ENCODE measurements at regions not wholly inside any gene's neighbourhood (a gene's known extent, or its start where the extent isn't known, plus 50 kb on each side); places are given as distances from the start of the nearest gene placed in this dataset.
"Not testable (repeated sequence)": the region's sequence is repeated elsewhere in the genome, so short reads cannot be mapped to it uniquely, and the experiment has no call there.

DNA sequence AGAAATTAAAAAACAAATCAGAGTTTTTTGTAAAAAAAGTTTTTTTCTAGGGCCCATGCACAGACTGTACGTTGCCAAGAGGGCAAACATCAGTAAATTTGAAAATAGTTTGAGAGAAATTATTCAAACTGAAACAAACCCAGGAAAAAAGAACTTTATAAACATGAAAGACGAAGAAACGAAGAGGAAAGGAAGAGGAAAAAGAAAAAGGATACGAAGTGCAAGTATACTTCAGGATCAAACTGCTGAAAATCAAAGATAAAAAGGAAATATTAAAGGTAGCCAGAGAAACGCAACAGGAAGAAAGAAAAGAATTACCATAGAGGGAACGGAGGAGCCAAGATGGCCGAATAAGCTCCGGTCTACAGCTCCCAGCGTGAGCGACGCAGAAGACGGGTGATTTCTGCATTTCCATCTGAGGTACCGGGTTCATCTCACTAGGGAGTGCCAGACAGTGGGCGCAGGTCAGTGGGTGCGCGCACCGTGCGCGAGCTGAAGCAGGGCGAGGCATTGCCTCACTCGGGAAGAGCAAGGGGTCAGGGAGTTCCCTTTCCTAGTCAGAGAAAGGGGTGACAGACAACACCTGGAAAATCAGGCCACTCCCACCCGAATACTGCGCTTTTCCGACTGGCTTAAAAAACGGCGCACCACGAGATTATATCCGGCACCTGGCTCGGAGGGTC is 94.4 kb upstream of the GAS1 start:
- DNase-seq (ENCODE audit: low read depth in 2 of 2), result not testable (repeated sequence)

DNA sequence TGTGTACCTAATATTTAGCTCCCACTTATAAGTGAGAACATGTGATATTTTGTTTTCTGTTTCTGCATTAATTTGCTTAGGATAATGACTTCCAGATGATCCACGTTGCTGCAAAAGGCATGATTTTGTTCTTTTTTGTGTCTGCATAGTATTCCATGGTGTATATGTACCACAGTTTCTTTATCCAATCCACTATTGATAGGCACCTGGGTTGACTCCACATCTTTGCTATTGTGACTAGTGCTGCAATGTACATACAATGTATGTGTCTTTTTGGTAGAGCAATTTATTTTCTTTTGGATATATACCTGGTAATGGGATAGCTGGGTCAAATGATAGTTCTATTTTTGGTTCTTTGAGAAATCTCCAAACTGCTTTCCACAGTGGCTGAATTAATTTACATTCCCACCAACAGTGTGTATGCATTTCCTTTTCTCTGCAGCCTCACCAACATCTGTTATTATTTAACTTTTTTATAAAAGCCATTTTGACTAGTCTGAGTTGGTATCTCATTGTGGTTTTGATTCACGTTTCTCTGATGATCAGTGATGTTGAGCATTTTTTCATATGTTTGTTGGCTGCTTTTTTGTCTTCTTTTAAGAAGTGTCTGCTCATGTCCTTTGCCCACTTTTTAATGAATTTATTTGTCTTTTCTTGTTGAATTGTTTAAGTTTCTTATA is 102.8 kb upstream of the GAS1 start:
- not testable (repeated sequence) for DNase-seq (ENCODE audit: low read depth in 2 of 2)

DNA sequence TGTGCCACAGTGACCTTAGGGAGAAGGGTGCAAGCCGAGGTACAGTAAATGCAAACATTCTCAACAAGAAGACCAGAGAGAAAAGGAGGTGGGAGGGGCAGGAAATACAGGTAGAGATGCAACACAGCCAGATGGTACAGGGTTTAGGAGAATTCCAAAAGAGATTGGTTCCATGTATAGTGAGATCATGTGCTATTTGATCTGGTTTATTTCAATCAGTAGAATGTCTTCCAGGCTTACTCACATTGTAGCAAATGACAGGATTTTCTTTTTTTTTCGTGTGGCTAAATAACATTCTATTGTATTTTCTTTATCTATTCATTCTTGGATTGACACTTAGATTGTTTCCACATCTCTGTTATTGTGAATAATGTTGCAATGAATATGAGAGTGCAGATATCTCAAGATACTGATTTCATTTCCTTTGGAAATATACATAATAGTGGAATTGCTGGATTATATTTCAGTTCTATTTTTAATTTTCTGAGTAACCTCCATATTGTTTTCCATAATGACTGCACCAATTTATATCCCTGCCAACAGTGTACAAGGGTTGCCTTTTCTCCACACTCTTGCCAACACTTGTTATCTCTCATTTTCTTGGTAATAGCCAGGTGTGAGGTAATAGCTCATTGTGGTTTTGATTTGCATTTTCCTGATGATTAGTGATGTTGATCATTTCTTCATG is 107.8 kb upstream of the GAS1 start:
- no peak for DNase-seq (ENCODE audit: low read depth in 2 of 2)

DNA sequence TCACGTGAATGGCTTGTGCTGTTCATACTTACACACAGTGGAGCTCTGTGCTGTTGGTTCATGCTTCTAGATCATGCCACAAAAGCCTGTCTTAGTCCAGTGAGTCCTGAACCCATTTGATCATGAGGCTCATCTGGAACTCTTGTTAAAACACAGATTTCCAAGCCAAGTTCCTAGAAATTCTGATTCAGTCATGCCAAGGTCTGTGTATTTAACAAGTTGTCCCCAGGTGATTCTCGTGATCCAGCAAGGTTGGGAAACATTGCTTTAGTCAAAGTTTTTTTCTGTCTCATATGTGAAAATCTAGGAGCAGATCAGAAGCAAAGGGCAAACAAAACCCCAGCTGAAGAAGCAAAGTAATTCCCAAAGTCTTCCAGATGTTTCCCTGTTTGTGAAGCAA is 112.5 kb upstream of the GAS1 start:
- DNase-seq (ENCODE audit: low read depth in 2 of 2), result no peak

DNA sequence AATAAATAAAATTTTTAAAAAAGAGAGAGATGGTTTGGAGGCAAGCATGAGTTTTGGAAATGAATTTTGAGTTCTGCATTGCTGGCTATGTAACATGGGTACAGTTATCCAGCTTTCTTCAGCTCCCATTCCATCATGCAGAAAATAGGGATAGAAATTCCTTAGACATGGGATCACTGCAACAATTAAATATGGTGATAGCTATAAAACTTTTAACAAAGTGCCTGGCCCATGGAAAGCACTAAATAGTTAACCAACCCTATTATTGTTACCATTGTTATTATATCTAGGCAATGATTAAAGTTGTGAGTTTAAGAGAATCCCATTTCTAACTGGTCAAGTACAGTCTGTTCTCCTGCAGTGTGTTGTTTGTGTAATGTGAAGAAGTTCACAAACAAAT is 115.4 kb upstream of the GAS1 start:
- DNase-seq (ENCODE audit: low read depth in 2 of 2), result no peak

DNA sequence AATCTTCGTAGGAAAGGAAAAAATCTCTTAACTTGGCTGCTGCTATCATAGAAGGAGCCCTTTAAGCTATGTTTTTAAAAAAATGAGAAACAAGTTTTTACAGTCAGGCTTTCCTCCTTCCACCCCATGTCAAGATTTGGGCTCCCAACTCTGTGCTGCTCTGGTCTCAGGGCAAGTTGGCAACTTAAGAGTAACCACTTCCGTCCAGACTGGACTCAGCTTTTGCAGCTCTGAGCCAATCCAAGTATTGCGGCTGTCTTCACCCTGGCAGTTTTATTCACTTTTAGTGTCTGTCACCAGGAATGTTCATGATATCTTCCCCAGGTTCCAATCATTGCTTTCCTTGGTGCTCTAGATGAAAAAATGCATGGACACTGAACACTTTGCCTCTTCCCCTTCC is 115.9 kb upstream of the GAS1 start:
- no peak for DNase-seq (ENCODE audit: low read depth in 2 of 2)

DNA sequence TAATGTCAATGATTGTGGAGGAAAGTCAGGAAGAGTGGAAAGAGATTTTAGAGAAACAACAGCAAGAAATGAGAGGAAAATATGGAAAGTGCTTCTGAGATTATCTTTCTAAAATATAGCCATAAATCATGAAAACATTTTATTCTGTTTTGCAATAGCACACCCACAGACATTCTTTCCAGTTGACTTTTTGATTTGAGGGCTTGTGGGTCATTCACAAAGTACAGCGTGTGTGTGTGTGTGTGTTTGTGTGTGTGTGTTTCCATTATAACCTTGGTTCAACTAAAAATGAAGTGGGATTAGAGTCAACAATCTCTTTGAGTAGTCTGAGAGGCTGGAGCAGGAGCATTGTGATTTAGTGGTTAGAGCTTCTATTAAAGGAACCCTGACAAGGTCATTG is 116.6 kb upstream of the GAS1 start:
- DNase-seq (ENCODE audit: low read depth in 2 of 2), result no peak

DNA sequence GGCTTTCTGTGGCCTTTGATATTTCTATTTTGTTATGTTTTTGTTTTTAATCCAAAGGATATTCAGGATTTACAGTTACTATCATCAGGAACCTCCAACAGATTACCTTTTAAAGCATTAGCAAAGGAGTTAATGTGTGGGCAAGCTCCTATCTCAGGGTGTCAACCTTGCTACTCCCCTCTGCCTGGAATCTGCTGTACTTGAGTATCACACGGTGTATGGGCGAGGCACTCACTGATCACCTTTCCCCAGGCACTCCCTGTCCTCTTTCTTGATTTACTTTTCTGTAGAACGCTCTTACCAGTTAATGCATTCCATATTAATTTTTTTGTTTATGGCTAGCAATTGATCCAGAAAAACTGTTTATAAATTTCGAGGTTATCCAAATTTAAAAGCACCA is 117.0 kb upstream of the GAS1 start:
- DNase-seq (ENCODE audit: low read depth in 2 of 2), result no peak

DNA sequence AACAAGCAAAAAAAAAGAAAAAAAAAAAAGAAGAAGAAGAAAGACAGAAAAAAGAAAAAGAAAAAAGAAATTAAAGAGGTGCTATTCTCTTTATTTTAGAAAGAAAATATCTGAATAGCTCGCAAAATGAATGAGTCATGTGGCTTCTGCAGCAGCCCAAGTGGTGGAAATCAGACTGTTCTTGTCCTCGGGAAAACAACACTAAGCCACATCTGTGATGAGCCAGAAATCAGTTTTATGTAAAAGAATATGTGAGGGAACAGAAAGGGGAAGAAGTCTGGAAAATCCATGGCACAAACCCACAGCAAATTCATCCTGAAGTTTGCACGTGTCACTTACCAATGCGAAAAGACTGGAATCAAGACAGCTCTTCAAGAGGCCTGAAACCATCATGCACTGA is 118.7 kb upstream of the GAS1 start:
- DNase-seq (ENCODE audit: low read depth in 2 of 2), result no peak

DNA sequence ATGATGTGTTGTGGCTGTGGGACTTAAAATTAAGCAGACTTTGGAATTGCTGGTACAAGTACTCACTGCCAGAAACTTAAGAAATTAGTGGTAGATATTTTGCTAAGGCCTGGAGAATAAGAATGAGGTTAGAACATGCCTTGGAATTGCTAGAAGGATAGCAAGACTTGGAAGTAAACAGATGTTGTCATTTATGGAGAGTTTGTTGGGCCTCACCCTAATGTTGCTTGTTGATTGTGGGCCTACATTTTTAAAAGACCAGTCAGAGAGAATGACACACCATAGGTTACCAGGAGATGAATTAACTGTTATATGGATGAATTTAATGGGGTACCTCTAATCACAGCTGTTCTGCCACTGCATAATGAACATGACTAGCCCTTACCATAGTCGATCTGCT is 120.1 kb upstream of the GAS1 start:
- DNase-seq (ENCODE audit: low read depth in 2 of 2), result no peak

DNA sequence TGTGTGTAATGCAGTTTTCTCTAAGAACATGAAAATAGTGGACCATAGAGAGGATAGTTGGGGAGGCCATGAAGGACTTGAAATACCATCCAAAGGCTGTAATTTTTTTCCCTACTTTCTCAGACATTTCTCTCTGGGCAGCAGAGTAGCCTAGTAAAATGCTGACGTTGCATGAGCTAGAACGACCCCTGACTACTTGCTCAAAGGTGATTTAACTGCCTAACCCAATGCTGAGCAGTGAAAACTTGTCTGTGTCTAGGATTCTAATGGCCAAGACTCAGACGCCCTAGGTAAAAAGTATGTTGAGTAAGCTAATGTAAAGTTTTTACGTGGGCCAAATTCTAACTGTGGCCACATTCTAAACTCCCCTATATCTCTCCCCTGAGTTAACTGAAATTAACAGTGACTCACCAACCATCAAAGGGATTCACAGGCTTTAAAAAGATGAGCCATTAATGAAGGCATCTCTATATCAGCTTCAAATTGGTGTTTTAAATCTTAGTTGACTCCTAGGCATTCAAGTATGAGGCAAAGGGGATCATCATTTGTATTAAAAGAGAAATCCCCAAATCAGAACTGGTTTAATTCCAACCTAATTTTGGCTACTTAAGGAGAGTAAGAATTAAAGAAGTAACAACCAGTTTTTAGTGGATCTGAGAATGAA is 121.0 kb upstream of the GAS1 start:
- no peak for DNase-seq (ENCODE audit: low read depth in 2 of 2)

DNA sequence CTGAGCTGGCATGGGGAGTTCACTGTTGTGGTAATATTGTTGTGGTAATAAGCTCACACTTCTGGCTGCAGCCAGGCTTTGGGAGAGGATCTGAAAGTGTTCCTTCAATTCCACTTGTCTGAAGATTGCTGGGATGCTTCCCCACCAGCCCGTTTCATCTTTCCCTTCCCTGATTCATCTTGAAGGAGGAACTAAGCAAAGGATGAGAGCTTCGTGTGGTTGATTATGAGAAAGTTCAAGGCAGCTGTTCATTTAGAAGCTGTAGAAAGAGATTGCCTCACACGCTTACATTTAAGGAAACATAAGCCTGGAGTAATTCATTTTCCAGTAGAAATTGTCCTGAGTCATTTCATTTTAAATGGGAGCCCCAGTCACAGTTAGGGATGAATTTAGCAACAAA is 122.4 kb upstream of the GAS1 start:
- DNase-seq (ENCODE audit: low read depth in 2 of 2), result no peak

DNA sequence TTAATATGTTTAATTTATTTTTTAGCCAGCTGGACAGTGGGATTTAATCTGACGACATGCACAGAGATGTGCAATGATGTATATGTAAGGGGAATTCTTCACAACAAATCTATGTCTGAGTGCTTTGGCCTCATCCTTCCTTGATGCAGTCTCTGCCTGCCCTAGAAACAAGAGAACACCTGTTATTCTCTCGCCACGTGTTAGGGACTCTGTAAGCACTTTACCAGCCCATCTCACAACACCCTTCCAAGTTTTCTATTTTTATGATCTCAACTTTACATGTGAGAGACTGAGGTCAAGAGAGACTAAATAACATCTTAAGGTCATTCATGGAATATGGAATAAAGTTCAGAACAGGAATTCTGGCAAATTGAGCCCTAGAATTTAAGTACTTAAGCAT is 123.0 kb upstream of the GAS1 start:
- no peak for DNase-seq (ENCODE audit: low read depth in 2 of 2)

DNA sequence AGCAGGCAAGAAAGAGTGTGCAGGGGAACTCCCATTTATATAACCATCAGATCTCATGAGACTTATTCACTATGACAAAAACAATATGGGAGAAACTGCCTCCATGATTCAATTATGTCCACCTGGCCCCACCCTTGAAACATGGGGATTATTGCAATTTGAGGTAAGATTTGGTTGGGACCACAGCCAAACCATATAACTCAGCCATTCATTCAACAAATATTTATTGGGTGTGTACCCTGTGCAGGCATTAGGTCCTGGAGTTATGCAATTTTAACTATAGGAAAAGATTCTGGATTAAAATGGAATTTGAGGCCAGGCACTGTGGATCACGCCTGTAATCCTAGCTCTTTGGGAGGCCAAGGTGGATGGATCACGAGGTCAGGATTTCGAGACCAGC is 124.2 kb upstream of the GAS1 start:
- DNase-seq (ENCODE audit: low read depth in 2 of 2), result no peak

DNA sequence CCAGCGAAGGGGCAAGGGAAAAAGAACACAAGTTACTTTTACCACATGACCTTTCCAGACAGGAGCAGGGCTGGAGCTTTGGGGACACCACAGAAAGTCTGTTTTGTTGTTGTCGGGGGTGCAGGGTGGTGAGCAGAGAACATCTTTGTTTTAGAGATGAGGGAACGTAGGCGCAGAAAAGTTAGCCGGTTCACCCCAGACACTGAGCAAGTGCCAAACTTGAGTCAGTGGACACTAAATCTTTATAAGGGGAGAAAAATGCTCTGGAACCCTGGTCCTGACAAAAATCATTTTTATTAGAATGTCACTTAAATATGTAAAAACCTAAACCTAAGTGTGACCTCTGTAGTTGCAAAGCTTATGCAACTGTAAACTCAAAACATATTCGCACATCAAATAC is 126.4 kb upstream of the GAS1 start:
- no peak for DNase-seq (ENCODE audit: low read depth in 2 of 2)

DNA sequence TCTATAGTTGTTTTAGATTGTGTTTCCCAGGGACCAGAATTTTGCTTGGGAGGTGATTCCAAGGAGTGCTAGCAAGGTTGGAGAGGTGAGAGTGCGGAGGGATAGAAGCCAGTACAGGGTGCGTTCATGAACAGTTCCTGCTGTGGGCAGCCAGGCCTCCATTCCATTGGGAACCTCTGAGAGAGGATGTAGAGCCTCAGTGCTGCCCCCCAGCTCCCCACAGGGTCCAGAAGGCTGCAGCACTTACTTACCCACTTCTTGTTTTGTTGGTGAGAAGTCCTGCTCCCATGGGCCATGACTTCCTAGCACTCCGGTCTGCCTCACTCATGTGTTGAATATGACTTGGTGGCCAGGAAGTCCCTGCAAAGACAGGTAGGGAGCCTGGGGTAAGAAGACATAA is 128.2 kb upstream of the GAS1 start:
- no peak for DNase-seq (ENCODE audit: low read depth in 2 of 2)

DNA sequence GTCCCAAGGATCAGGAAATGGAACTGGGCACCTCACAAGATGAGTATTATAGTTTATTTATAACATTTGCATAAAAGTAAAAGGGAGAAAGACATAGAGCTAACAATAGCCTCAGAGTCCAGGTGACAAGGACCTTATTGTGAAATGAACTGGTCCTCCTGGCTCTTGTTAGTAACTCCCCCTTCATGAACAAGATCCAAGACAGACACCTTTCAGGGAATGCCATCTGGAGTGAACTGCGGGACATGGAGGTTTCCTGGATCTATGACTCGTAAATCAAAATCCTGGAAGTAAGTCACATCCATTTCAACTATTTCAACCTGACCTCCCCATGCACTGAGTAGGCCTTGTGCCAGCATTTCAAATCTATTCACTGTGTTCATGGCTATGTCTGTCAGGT is 129.5 kb upstream of the GAS1 start:
- DNase-seq (ENCODE audit: low read depth in 2 of 2), result no peak

DNA sequence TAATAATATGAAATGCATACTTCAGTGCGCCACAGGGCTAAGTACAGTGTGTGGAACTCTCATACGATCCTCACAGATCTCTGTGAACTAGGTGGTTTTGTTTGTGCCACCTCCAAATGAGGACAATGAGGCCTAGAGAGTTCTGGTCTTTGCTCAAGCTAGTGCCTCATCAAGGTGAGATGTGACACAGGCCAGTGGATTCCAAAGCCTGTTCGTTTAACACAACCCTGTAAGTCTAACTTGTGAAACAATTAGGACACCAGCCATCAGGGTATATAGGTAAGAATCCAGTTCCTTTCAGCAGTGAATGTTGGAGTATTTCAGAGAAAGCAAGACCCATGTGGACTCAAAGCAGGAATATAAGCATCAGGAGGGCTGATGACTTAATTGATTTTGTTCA is 130.7 kb upstream of the GAS1 start:
- DNase-seq (ENCODE audit: low read depth in 2 of 2), result no peak

DNA sequence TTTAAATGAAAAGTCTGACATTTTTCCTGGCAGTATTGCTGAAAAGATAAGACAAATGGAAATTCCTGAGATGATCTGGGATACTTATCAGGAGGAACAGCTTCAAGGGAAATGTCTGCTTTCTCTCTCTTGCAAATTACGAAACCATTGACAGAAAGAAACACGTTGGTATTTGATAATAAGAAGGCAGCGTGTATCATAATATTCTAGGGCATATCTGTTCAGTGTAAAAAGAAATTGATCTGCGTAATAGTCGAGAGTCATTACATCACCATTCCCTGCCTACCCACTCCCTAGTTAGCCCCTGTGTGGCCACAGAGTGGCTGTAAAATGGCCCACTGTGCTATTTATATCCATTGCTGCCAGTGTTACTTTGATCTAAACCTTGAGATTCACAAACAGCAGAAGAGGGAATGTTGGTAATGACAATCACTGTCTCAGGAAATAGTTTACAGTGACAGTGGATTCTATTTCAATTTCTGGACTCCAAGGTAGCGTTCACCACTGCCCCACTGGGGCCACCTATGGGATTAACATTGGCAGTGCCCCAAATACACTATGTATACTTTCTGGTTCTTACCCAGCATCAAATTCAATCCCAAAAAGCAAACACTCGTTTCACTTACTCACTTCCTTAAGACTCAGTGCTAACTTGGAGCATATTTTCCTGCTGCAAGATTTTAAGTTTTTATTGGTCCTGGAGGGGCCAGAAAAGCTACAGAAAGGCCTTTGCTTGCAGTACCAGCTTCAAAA is 133.4 kb upstream of the GAS1 start:
- no peak for DNase-seq (ENCODE audit: low read depth in 2 of 2)

DNA sequence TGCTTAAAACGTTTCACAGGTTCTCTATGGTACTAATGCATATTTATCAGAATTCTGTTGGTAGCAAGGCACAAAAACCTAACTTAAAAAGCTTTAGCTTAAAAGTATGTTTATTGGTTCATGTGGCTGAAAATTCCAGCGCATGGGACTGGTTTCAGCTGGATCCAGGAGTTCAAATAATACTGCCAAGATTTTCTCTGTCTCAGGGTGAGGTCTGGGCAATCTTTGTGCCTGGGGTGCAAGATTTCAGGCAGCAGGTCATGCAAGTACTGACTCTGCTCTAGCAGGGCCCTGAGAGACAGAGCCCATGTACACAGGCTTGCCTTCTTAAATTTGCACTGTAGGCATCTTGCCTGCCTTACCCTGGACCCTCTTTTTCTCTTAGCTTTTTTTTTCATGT is 134.2 kb upstream of the GAS1 start:
- no peak for DNase-seq (ENCODE audit: low read depth in 2 of 2)

DNA sequence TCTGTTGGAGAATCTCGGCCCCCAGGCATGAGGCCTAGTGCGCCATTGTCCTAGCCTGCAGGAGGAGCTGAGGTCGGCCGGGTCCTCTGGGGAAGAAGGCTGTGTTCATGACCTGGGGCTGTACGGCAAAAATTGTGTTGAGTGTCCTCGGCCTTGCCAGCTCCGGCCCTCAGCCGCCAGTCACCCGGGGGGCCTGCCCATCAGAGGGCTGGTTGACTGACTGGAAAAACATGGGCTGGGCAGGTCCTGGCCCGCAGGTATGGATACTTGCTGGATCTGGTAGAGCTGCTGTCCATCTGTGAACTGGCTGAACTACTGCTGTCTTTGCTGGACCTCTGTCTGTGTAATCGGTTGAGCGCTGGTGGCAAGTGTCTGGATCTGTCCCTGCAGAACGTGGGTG is 136.7 kb upstream of the GAS1 start:
- no peak for DNase-seq (ENCODE audit: low read depth in 2 of 2)

DNA sequence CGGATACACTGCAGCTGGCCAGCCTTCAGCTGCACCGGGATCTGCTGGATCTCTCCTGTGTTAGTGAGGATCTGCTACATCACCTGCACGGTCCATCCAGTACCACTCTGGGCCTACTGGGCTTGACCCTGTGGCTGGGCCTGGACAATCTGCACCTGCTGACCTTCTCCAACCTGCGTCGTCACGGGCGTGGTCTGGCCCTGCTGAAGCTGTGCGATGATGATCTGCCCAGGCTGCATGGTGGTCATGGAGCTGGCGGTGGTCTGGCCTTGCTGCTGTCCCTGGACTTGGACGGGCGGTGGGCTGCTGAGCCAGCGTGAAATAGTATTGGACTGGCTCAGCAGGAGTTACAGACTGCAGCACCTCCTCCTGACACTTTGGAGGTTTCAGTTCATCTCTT is 137.1 kb upstream of the GAS1 start:
- DNase-seq (ENCODE audit: low read depth in 2 of 2), result no peak
